Left lobe of liver (tissue), 2 donors: ENCODE measurements at regions not wholly inside any gene's neighbourhood (a gene's known extent, or its start where the extent isn't known, plus 50 kb on each side); places are given as distances from the start of the nearest gene placed in this dataset.
A peak's percentile ranks its signal among the peaks of the same experiment; 100 is the strongest.

Source experiments
- ATAC-seq: fragments of 200-7000 bp; cut with Tn5 transposase; one replicate; pipeline ENCODE4 v1.9.1; 2020; ENCODE audit warnings: mild to moderate bottlenecking, moderate library complexity
- DNase-seq: peaks from one replicate; pipeline ENCODE4 v3.0.0-alpha.2; 2020; ENCODE audit warnings: low spot score
- donor health status: DM: no; HTN: no; CAD: no; lungs with moderate emphysema.
- donor health status: DM: no; HTN: yes; CAD: no.

GRCh38 chr19:29467824-29468401 is 57.9 kb upstream of the VSTM2B start:
- DNase-seq (no peak), ATAC-seq (peak; percentile 60)

GRCh38 chr19:29475469-29475868 is 50.3 kb upstream of the VSTM2B start:
- ATAC-seq (no peak), DNase-seq (no peak)
